ENCODE measurements at regions not wholly inside any gene's neighbourhood (a gene's known extent, or its start where the extent isn't known, plus 50 kb on each side); places are given as distances from the start of the nearest gene placed in this dataset.

GRCh38 chr3:22209578-22209977 lies 458.6 kb upstream of the ZNF385D start:
- no peak for DNase-seq (ENCODE audit: low read depth in 2 of 2)

DNA sequence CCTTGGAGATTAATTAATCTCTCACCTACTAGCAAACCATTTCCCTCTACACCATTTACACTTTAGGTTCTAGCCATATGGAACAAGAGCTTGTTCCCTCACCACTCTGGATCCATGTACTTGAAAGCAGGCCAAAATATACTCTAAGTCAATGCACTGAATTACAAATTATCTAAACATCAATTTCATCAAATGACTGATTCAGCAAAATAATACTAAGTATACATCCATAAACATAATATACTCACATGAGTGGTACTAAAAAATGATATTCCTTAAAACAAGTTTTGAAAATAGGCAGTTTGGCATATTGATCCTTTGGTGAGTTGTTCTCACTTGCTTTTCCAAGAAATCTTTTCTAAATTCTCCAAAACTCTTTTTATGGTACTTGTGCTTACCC lies 459.7 kb upstream of the ZNF385D start:
- no peak for DNase-seq (ENCODE audit: low read depth in 2 of 2)

DNA sequence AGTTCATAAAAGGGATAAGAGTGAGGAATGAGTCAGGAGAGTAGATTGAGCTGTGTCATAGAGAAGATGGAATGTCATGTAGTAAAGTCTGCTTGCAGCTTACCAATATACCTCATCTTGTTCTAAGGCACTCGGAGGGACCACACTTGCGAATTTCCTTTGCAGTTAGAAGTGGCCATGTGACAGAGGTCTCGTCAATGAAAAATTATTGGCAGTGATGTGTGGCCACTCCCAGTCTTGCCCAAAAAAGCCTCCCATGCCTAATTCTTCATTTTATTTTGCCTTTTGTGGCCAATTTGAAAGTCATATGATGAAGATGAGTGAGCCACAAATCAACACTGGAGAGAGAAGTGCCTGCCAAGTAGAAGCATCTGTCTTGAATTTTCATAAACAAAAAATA lies 465.6 kb upstream of the ZNF385D start:
- no peak for DNase-seq (ENCODE audit: low read depth in 2 of 2)

GRCh38 chr3:22225161-22225560 lies 474.2 kb upstream of the ZNF385D start:
- DNase-seq (ENCODE audit: low read depth in 2 of 2), result no peak

- no peak for DNase-seq (ENCODE audit: low read depth in 2 of 2)
These were observed 477.7 kb upstream of the ZNF385D start for GRCh38 chr3:22228705-22229104.

- DNase-seq (ENCODE audit: low read depth in 2 of 2), result no peak
These were observed 480.1 kb upstream of the ZNF385D start for GRCh38 chr3:22231061-22231460.

- no peak for DNase-seq (ENCODE audit: low read depth in 2 of 2)
These were observed 485.7 kb upstream of the ZNF385D start for GRCh38 chr3:22236490-22237270.

GRCh38 chr3:22239011-22239410 lies 488.0 kb upstream of the ZNF385D start:
- DNase-seq (ENCODE audit: low read depth in 2 of 2), result no peak

DNA sequence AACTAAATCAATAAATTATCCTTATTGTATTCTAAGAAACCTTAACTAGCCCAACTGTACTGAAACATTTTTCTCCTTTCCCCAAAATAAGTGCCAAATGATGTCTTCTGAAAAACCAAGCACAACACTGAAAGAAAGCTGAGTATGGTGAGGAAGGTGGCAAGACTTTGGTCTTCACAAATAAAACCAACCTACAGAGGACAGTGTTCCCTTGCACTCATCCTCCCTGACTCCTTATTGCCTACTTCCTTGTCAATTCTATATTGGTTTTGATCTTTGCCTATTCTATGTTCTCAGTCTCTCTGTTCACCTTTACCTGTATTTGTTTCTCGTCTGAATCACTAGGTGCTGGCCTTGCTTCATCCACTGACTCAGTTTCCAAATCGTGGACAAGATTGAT lies 490.1 kb upstream of the ZNF385D start:
- DNase-seq (ENCODE audit: low read depth in 2 of 2), result no peak

DNA sequence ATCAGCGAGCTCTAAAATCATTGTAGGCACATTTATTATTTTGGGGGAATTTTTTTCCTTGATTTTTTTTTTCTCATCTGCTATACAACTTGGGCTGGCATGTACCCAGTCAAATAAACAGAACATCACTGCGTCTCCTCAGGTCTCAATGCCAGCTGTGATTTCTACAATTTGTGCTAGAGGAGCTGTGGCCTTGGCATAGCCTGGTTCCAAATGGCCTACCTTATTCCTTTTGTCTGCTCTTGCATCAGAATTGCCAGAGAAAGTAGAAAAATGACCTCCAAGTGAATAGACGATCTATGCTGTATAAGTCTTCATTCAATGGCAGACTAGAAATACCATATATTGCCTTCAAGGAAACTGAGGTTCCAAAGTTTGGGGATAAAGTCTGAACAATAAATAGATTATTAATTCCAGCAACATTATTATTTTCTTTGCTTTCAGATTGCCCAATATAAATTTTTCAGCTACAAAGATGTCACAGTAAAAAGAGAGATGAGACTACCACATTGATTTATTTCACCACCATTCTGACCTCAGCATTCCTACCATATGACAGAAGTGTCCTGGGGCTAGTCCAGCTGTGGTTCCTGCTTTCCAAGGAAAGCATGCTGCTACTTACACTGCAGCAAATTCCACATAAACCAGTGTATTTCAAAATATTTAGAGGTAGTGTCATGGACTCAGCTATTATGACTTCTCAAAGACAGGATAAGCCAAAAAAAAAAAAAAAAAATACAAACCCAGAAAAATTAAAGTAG lies 493.9 kb upstream of the ZNF385D start:
- no peak for DNase-seq (ENCODE audit: low read depth in 2 of 2)

DNA sequence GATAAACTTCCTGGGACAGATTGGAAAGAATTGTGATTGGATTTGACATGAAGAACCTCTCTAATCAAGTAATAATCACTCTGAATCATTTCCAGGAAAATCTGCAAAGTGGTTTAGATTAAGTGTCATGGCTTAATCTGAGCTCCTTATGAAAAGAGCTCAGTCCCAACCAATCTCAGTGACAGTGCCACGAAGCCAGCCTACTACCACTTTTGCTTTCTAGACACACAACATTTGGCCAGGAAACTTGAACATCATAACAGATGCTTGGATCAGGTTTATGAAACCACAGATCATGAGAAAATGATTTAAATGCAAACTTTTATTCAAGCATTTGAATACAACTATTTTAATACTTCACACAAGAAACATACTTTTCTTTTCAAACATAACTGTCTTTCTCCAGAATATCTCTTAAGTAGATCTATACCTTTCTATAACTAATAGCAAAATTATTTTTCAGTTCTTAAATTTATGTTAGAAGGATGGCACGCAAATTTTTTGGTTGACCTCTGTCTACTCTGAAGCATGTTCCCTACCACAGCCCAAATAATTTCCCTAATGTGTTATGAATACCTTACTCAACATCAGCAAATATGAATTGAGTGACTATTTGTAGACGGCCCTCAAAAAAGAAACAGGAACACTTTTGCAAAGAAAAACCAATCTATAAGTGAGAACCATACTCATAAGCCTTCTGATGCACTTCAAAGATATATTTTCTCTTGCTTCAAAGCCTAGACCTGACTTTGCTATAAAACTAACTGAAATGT lies 495.0 kb upstream of the ZNF385D start:
- no peak for DNase-seq (ENCODE audit: low read depth in 2 of 2)

DNA sequence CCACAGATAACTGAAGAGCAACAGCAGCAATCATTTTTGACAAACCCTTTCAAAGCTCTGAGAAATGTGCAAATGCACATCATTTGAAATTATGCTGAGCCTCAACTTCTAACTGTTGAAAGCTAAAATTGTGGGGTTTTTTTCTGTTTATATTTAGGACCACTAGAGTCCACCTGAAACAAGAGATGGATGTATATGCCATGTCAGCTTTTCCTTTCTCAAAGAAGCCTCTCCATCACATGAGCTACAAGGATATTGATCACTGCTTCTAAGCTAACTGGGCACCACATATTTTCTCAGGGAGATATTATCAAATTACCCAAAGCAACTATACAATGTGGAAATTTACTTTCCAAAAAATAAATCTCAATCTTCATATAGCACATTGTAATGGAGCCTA lies 498.6 kb upstream of the ZNF385D start:
- no peak for DNase-seq (ENCODE audit: low read depth in 2 of 2)

- DNase-seq (ENCODE audit: low read depth in 2 of 2), result no peak
These were observed 506.2 kb upstream of the ZNF385D start for GRCh38 chr3:22257252-22257651.

DNA sequence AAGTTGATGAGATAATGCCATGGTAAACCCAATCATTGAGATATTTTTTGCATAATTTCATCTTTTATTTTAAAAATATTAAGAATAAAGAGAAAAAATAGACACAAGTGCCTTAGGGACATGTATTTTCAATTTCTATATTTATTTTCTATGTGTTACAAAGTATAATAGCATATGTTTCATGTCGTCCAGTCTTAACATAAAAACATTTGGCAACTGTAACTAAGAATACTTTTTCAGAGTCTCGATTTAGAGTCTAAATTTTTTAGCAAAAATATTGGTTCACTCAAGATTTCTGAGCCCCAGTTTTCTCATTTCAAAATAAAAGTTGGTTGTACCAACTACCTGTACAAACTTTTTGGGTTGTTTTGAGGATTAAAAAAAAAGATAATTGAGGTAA lies 511.4 kb upstream of the ZNF385D start:
- no peak for DNase-seq (ENCODE audit: low read depth in 2 of 2)

GRCh38 chr3:22263042-22263441 lies 512.0 kb upstream of the ZNF385D start:
- DNase-seq (ENCODE audit: low read depth in 2 of 2), result no peak

DNA sequence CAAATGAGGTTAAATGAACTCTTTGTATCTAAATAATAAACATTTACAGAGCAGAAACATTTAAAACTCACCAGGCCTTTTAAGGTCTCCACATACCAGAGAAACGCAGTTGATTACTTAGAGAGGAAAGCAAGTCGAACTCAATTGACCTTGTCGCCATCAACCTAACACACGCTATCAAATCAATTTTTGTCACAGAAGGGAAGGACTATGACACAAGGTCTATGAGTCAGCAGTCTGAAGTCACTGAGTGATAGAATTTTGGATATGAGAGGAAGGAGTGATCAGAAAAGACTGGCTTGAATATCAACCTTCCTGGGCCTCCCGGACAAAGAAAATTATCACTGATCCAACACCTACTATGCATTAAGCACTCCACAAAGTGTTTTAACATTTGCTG lies 514.4 kb upstream of the ZNF385D start:
- no peak for DNase-seq (ENCODE audit: low read depth in 2 of 2)

GRCh38 chr3:22269831-22270230 lies 518.8 kb upstream of the ZNF385D start:
- DNase-seq (ENCODE audit: low read depth in 2 of 2), result peak in 1 of 2 donors; percentile 1

- DNase-seq (ENCODE audit: low read depth in 2 of 2), result no peak
These were observed 525.3 kb upstream of the ZNF385D start for GRCh38 chr3:22276351-22276750.

- peak; percentile 1 to 37 for DNase-seq (ENCODE audit: low read depth in 2 of 2)
These were observed 533.5 kb upstream of the ZNF385D start for GRCh38 chr3:22284559-22284958.

- DNase-seq (ENCODE audit: low read depth in 2 of 2), result no peak
These were observed 537.7 kb upstream of the ZNF385D start for GRCh38 chr3:22288756-22289155.

DNA sequence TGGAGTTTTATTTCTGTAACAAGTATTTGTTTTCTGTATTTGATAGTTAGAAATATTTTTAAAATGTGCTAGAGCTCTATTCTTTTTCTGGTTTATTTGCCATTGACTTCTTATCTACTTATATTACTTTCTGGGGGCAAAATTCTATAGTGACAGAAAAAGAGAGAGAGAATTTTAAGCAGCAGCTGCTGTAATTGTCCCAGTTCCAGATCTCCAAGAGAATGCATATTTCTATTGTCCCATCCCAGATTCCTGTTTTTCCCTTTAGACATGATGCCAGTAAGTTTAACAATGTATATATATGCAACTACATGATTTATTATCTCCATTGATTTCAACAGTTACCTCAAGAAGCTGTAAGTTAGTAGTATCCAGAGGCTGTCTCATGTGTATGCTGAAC lies 541.7 kb upstream of the ZNF385D start:
- DNase-seq (ENCODE audit: low read depth in 2 of 2), result no peak

- peak in 1 of 2 donors; percentile 19 for DNase-seq (ENCODE audit: low read depth in 2 of 2)
These were observed 545.6 kb upstream of the ZNF385D start for GRCh38 chr3:22296601-22297000.
